OCI-LY7 (cell line): ENCODE measurements at regions not wholly inside any gene's neighbourhood (a gene's known extent, or its start where the extent isn't known, plus 50 kb on each side); places are given as distances from the start of the nearest gene placed in this dataset.

ENCODE experiments used
- small RNA-seq: library from RNA; depleted of rRNA; stranded (forward); fragments of <200 nt; gene quantifications from one replicate; pipeline ENCODE3, GENCODE V24; 2014

Small RNAs in the stretch of these regions (small RNA-seq; reads per million reads assigned to genes)
- gene RNA5SP103: 0.31 reads per million
